Right lobe of liver (tissue), 4 donors: ENCODE measurements at regions not wholly inside any gene's neighbourhood (a gene's known extent, or its start where the extent isn't known, plus 50 kb on each side); places are given as distances from the start of the nearest gene placed in this dataset.

Source experiments
- POLR2A ChIP-seq: fragments of 450-650 bp; IDR thresholded peaks from one replicate; pipeline ENCODE4 v1.6.1; 2017; ENCODE audit warnings: antibody characterized with exemption, mild to moderate bottlenecking
- TF ChIP-seq, protein P1 (sequence below), 4 donors: fragments of 200-600 bp in 3 of 4; fragments of 450-650 bp in 1 of 4; IDR thresholded peaks; one replicate each; pipeline versions ENCODE4 v1.5.1 to v1.8.0; 2016 to 2022; ENCODE audit warnings: antibody characterized with exemption in 4 of 4, mild to moderate bottlenecking in 2 of 4
- donor health status: DM: no; HTN: no; CAD: no.
- donor health status: DM: no; HTN: no; CAD: no.
- donor health status: DM: no; HTN: yes; CAD: no.

DNA sequence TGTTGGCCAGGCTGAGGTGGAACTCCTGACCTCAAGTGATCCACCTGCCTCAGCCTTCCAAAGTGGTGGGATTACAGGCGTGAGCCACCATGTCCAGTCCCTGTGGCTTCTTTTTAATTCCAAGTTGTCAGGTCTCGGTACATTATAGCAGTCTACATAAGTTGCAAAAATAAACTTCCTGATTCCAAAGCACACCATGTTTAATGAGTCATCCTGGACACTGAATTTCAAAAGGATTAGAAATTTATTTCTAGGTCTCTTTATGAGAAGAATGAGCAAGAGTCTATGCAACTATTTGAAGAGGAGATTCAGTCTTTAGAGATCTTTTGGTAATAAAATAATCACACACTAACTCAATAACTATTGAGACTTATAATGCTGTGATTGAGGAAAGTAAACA lies 63.9 kb upstream of the MCHR2 start:
- TF ChIP-seq, protein P1, sequence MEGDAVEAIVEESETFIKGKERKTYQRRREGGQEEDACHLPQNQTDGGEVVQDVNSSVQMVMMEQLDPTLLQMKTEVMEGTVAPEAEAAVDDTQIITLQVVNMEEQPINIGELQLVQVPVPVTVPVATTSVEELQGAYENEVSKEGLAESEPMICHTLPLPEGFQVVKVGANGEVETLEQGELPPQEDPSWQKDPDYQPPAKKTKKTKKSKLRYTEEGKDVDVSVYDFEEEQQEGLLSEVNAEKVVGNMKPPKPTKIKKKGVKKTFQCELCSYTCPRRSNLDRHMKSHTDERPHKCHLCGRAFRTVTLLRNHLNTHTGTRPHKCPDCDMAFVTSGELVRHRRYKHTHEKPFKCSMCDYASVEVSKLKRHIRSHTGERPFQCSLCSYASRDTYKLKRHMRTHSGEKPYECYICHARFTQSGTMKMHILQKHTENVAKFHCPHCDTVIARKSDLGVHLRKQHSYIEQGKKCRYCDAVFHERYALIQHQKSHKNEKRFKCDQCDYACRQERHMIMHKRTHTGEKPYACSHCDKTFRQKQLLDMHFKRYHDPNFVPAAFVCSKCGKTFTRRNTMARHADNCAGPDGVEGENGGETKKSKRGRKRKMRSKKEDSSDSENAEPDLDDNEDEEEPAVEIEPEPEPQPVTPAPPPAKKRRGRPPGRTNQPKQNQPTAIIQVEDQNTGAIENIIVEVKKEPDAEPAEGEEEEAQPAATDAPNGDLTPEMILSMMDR (IDR thresholded peaks at IDR 0.05) = no peak
- TF ChIP-seq POLR2A = no peak
